Left ventricle myocardium superior (tissue), 1 donor: ENCODE measurements at regions not wholly inside any gene's neighbourhood (a gene's known extent, or its start where the extent isn't known, plus 50 kb on each side); places are given as distances from the start of the nearest gene placed in this dataset.

Experiments
- ATAC-seq: fragments of 200-7000 bp; cut with Tn5 transposase; one replicate; pipeline ENCODE4 v1.9.1; 2020; ENCODE audit warnings: mild to moderate bottlenecking, moderate library complexity
- DNase-seq: peaks from one replicate; pipeline ENCODE4 v3.0.0-alpha.2; 2020
- intact Hi-C: fragments of 100-400 bp; cut with micrococcal nuclease; formaldehyde crosslinking; loops from one replicate; pipeline ENCODE4 v1.11.0; 2022
- donor health status: DM: no; HTN: yes; CAD: no; lungs with severe emphysema.

DNA sequence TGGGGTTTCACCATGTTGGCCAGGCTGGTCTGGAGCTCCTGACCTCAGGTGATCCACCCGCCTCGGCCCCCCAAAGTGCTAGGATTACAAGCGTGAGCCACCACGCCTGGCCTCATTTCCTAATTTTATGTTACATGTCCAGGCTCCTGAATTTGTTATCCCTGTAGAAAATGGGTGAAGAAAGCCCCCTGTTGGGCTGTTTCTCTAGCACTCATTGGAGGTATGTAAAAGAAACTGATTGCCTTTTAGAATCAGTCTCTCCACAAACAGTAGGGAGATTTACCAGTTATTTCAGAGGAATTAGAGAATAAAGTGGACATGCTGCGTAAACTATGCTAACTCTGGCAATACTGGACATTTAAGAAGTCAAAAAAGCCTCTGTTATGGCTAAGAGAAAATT, 364.1 kb upstream of the TBL1XR1 start:
- ATAC-seq (no peak), DNase-seq (no peak)
- intact Hi-C loops, result no loop called here

DNA sequence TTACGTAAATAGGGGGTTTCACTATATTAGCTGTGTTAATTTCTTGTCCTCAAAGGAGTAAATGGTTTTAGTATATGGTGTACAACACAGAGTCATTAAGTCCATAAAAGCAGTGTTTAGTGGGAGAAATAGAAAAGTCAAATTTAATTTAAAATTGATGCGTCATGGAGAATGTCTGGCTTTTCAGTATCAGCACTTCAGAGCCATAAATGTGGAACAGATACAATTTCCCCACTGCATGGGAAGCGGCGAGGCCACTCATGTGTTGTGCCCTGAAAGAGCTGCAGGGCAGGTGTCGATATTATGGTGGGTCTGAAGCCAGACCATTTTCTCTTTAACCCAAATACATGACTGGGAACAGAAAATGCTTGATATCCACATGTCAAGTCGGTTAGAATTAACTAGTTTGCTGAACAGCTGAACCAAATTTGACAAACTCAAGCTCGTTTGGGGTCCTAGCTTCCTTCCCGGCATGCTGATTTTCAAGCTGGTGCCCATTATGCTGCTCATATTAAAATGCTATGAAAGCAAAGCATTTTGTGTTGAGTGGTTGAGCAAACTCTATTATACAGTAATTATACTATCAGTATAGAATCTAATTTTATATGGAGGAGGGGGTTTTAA, 364.6 kb upstream of the TBL1XR1 start:
- DNase-seq, result no peak
- intact Hi-C loops, result no loop called here
- no peak for ATAC-seq

DNA sequence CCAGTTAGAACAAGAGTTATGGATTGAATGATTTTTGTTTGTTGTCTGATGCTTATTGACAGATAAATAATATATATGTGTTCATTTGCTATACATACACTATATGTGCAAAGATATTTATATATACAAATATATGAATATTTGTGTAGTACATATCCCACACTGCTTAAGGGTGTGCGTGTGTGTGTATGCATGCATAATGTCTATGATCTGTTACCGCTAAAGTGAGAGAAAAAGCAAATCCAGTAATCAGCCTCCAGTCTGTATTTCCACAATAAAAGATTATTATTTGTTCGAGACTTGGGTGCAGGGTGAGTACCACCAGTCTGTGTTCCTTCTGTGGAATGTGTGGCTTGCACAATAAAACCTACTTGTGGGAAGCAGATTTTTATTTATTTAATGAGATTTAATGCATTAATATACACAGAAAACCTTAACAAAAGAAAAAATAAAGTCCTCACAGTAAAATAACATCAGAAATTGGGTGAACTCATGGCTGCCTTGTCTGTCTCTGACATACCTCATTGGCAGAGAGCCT, 366.0 kb upstream of the TBL1XR1 start:
- intact Hi-C loops, result no loop called here
- no peak for DNase-seq
- no peak for ATAC-seq

DNA sequence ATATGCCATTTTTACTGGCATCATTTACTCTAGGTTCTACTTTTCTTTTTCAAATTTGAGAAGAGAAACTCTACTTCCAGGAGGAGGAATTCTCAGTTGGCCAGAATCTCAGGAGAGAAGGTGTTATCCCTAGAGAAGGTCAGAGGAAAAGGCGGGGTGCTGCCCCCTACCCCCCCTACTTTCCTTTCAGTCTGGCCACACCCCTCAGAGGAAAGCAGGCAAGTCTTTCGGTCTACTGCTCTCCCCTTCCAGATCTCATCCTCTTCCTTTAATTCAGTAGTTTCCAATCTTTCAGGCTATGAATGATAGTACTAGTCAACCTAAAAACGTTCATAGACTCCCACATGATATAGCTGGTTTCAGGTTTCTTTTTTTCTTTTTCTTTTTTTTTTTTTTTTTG, 366.5 kb upstream of the TBL1XR1 start:
- intact Hi-C loops, result no loop called here
- DNase-seq (no peak), ATAC-seq (no peak)

DNA sequence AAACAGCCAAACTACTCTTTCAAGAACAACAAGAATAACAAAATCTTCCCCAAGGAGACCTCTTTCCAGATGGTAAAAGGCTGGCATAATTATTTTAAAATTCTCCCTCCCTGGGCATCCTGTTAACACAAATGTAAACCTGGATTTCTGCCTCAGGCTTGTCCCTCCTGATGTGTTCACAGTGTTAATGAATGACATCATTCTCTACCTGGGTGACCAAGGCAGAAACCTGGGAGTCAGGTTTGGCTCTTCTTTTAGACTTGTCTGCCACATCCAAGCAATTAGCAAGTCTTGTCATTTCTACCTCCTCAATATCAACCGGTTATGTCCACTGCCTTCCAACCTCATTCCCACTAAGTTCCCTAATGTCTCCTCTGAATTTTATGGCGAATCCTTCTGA, 368.7 kb upstream of the TBL1XR1 start:
- DNase-seq, result no peak
- intact Hi-C loops, result no loop called here
- no peak for ATAC-seq

DNA sequence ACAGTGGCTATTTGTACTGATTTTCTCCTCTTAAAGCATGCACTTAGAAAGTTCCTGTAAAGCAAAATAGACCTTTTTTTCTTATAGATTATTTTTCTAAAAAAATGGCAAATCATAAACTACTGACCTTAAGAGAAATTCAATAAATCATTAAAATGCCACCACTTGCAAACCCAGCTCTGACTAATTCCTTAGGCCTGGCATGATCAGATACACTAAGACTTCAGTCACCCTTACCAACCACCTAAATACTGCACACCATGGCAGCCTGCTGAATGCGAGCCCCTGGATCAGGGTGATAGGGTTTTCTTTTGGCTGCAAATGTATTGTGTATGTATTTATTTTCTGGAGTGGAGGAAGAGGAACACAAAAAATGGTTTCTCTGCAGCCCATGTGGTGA, 370.6 kb upstream of the TBL1XR1 start:
- intact Hi-C loops, result no loop called here
- DNase-seq (no peak), ATAC-seq (no peak)

DNA sequence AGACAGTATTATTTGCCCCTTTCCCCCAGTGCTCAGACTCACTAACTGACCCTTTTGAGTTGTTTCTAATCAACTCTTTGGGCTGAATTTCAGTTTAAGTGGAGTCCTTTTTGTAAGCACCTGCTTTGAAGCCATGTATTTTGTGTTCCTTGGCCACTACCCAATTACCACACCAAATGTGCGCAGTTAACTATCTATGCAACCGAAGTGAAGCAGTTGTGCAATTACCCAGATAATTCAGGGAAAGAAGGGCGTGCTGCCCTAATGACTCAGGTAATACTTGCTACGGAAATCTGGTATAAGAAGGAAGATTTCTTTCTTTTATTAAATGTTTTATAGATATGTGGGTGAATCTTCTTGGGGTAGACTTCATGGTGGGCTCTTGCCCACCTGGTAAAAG, 371.9 kb upstream of the TBL1XR1 start:
- DNase-seq (no peak), ATAC-seq (no peak)
- intact Hi-C loops, result no loop called here

DNA sequence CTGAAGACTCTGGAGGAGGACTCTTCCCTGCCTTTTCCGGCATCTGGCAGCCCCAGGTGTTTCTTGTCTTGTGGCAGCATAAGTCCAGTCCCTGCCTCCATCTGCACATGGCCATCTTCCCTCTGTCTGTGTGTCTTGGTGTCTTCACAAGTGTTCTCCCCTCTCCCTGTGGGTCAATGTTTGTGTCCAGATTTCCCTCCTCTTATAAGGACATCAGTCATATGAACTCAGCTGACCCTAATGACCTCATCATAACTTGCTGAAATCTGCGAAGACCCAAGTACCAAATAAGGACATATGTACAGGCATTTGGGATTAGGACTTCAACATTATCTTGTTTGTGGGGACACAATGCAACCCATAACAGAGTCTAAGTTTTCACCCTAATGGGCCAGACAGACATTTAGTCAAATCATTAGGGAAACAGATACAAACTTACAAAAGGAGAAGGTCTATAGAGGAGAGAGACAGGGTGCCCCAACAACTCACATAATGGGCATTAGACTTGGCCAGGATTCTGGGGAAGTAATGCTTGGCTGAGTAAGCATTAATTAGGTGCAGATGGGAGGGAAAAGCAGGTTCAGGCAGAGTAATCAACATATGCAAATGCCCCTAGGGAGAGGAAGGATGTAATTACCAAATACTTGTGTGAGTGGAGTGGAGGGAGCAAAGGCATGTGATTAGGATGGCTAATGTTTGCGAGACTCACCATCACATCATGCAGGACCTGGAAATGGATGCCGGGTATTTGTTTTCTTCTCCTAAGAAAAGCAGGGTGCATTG, 372.8 kb upstream of the TBL1XR1 start:
- ATAC-seq (peak; percentile 57), DNase-seq (no peak)
- intact Hi-C loops, result no loop called here

DNA sequence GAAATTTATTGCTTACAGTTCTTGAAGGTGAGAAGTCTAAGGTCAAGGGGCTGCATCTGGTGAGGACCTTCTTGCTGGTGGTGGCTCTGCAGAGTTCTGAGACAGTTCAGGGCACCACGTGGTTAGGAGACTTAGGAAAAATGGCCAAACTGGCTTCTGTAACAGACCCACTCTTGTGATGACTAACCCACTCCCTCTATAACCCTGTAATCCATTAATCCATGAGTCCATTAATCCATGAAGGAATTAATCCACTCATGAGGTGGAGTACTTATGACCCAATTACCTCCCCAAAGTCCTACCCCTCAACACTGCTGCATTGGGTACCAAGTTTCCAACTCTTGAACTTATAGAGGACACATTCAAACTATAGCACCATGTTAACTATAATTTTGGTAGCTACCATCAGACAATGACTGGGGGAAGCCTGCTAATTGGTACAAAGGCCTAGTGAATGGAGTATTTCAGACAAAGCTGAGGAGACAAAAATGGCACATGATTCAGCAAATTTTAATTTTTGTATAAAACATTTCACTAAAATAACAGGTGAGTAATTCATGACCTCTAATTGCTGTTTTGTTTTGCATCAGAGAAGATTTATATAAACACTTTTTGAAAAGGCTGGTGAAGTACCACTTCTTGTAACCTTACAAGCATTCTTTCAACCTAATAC, 374.1 kb upstream of the TBL1XR1 start:
- intact Hi-C loops, result no loop called here
- DNase-seq (no peak), ATAC-seq (no peak)

DNA sequence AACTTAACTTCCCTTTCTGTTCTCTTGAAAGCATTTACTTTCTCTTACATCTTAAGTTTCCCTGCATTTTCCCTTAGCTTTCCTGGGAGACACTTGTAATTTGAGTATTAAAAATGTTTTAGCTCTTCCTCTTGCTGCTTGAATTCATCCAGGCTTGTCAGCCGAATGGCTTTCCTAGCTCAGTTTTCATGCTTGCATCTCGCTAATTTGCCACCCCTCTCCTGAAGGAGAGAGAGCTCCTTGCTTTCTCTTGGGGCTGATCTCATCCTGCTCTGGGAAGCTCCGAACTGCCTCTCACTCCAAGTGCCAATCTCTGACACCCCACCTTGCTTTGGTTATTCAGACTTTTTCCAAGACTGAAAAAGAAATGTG, 374.6 kb upstream of the TBL1XR1 start:
- ATAC-seq (no peak), DNase-seq (no peak)
- intact Hi-C loops, result no loop called here

DNA sequence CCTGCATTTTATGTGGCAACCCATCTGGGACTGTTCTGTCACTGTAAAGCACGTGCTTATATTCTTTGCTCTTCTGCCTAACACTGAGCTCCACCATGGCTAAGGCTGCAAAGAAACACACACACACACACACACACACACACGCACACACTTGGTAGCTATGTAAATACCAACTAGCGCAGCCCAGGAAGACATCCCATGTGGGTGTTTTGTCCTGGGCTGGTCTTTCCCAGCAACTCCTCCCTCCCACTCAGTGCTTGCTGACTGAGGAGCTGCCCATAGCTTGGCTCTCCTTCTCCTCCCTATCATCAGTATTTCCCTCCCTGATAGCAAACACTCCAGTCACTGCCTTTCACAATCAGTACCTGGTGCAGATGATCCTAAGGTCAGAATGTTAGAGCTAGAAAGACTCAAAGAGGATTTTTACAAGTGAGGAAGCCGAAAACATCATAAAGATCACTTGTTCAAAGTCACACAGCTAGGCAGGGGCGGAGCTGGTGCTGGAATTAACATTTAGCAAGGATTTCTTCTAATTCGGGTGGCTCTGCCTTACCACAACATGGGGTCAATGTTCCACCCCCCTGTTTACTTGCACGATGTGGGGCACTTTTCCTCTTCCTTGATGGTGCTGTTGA, 377.1 kb upstream of the TBL1XR1 start:
- ATAC-seq (peak; percentile 72), DNase-seq (no peak)
- intact Hi-C loops, result no loop called here

DNA sequence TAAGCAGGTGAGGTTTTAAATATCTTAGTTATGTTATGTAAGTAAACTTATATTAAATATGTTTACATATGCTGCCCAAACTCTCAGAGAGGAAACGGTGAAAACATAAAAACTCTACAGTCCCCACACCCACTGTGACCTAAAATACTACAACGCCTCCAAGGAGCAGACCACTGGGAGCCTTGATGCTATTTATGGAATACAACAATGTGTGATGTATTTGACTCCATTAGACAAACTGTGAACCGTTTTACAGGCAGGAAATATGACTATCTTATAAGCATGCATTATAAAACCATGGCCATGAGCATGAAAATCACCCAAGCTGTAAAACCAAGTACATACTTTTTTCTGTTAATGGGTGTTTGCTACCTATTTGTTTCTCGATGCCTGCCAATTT, 379.5 kb upstream of the TBL1XR1 start:
- ATAC-seq (peak; percentile 45), DNase-seq (no peak)
- intact Hi-C loops, result no loop called here

DNA sequence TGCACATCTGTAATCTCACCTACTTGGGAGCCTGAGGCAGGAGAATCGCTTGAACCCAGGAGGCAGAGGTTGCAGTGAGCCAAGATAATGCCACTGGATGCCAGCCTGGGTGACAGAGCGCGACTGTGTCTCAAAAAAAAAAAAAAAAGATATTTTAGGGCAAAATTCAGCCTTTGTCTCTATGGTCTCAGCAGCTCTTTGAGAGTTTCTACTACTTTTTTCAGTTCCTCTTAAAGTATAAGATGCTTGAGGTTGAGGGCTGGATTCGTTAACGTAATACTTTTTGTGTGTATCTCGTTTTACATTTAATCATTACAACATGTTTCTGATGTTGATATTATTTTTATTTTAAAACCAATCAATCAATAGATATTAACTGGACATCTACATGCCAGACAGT, 381.2 kb upstream of the TBL1XR1 start:
- intact Hi-C loops, result no loop called here
- no peak for ATAC-seq
- DNase-seq, result no peak

DNA sequence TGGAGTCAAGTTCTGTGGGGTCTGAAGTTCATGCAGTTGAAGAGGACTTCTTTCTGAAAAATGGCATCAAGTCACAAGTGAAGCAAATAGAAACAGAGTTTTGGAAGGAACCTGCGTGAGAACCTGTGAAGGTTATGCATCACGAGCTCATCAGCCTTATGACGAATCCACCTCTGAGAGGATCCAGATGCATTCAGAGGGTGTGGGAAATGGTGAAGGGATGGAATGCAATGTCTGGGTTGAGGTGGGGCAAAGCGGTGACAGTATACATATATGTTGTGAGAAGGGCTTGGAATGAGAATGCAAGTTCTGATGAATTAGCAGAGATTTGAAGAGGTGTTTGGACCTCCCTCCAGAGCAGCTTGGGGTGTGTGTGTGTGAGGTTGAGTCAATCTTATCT, 382.1 kb upstream of the TBL1XR1 start:
- ATAC-seq, result no peak
- intact Hi-C loops, result no loop called here
- DNase-seq, result no peak

DNA sequence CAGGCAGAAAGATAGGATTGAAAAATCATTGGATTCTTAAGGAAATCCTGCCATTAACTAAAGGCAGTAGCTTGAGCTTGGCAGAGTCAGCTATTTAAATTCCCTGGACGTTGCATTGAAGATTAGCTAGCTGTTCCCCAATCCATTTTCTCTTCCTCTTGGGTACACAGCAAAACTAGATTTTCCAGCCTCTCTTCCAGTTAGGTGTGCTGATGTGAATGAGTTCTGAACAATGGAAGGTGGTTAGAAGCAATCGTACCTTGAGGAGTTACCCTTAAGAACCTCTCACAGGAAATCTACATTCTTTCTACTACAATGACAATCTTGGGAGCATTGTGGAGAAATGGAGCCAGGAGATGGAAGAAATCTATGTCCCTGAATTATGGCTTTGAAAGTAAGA, 383.2 kb upstream of the TBL1XR1 start:
- intact Hi-C loops, result no loop called here
- DNase-seq (no peak), ATAC-seq (no peak)

DNA sequence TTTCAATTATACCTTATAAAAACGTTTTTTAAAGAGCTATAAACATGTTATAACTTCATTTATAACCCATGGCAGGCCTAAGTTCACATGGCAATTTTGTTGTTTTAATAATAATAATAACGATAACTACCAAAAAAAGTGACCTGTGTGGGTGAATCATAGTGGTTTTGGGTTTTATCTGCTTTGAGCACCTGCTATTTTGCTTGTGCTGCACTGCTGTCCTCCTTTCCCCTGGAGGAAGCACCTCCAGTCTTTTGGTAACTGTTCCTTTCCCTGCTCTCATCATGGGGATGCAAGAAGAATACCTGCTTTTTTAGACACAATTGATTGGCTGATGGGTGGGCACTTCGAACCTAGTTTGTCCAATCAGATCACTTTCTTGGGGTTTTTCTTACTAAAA, 388.0 kb upstream of the TBL1XR1 start:
- ATAC-seq, result no peak
- intact Hi-C loops, result no loop called here
- no peak for DNase-seq

DNA sequence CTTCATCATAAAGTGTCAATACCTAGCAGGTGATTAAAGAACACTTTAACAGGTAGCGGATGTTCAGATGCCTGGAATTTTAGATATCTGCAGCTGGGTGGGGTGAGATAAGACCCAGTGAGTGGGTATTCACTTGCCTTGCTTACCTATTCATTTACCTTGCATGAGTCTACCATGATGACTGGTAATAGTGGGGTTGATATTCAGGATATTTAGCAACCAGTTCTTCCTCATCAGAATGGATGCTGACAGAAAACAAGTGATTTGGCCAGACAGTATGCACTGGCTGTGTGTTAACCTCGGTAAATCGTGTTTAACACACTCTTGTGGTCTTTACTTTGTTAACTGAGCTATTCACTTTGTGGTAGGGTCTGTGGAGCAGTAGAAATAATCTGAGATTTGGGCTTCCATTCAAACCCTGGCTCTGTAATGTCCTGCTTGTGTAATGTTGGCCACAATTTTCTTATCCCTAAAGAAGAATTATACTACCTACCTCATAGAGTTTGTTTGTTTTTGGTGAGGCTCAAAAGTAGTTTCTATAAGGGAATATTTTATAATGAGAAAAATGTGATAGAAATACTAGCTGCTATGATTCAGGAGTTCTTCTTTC, 391.9 kb upstream of the TBL1XR1 start:
- DNase-seq (no peak), ATAC-seq (no peak)
- intact Hi-C loops, result no loop called here

DNA sequence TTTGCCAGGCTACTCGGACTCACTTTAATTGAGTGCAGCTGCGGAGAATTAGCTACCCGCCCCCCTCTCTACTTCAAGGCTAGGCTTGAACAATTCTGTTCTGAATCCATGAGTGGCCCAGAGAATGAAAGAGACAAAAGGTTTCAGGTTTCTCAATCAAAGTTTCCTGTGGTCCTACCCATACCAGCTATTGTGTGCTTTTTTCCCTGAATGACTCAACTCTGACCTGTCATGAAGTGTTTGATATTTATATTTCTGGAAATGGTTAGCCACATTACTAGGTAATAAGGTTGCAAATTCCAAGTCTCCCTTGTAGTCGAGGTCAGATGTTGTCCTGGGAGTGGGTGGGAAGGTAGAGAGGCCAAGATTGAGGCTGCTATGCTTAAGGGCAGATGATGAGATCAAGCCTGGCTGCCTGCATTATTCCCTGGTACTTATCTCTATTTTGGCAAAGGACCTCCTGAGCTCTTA, 392.7 kb upstream of the TBL1XR1 start:
- intact Hi-C loops, result no loop called here
- ATAC-seq (peak; percentile 36), DNase-seq (no peak)

DNA sequence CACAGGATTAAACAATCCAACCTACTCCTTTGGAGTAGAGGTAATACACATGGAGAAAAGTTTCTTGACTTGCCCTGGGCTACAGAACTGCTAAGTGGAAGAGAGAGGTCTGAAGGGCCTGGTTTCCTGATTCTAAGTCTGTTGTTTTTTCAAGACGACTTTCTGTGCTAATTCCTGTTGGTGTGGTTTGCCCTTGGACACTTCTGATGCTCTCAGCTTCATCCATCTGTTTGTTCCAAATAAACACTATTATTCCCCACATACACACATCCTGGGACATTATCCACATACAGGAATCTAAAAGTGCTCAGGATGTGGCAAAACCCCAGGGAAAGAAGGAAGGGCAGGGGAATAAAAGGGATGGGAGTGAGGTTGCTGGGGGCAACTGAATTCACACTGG, 393.5 kb upstream of the TBL1XR1 start:
- no peak for DNase-seq
- no peak for ATAC-seq
- intact Hi-C loops, result no loop called here

DNA sequence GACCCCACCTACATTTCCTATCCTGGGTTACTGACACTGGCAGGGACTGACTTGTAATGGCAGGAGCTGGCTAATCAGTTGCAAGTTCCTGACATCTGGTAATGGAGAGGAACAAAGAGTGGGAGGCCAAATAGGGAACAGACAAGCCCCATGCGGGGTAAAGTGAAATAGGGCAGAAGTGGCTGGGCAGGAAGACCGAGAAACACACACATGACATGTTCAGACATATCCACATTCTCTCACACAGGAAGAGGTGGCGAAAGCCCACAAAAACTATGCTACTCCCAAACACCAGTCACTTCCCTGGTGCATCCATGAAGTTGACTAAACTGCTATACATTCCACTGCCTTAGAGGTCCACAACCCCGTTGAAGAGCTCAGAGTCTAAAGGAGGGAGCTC, 394.1 kb upstream of the TBL1XR1 start:
- ATAC-seq, result peak; percentile 65
- intact Hi-C loops, result no loop called here
- DNase-seq, result no peak
